Neuronal stem cell (in vitro differentiated cells): ENCODE measurements at regions not wholly inside any gene's neighbourhood (a gene's known extent, or its start where the extent isn't known, plus 50 kb on each side); places are given as distances from the start of the nearest gene placed in this dataset.
"Not testable (repeated sequence)": the region's sequence is repeated elsewhere in the genome, so short reads cannot be mapped to it uniquely, and the experiment has no call there.

ENCODE experiments used
- DNase-seq: peaks from one replicate; pipeline ENCODE4 v3.0.0-alpha.2; 2013; ENCODE audit warnings: low spot score
- H2AFZ ChIP-seq: one replicate; pipeline ENCODE4 v1.6.1; 2013; ENCODE audit warnings: mild to moderate bottlenecking, low read length, inconsistent platforms
- H2AK5ac ChIP-seq: 2 replicates; pipeline ENCODE4 v1.6.1; 2013; ENCODE audit warnings: low read depth, mild to moderate bottlenecking, inconsistent platforms, low read length, moderate library complexity, mixed read lengths
- H2BK120ac ChIP-seq: 2 replicates; pipeline ENCODE4 v1.6.1; 2013; ENCODE audit warnings: low read depth, mild to moderate bottlenecking, inconsistent platforms, low read length, moderate library complexity, mixed read lengths
- H2BK12ac ChIP-seq: one replicate; pipeline ENCODE4 v1.6.1; 2013; ENCODE audit warnings: low read length, inconsistent platforms
- H2BK15ac ChIP-seq: 2 replicates; pipeline ENCODE4 v1.6.1; 2013; ENCODE audit warnings: mild to moderate bottlenecking, low read length, inconsistent platforms, mixed read lengths
- H2BK5ac ChIP-seq: one replicate; pipeline ENCODE4 v1.6.1; 2013; ENCODE audit warnings: inconsistent platforms, mild to moderate bottlenecking, low read length, moderate library complexity
- H3K14ac ChIP-seq: one replicate; pipeline ENCODE4 v1.6.1; 2013; ENCODE audit warnings: low read length, inconsistent platforms
- H3K18ac ChIP-seq: 2 replicates; pipeline ENCODE4 v1.6.1; 2013; ENCODE audit warnings: low read length, inconsistent platforms
- H3K23ac ChIP-seq: 2 replicates; pipeline ENCODE4 v1.6.1; 2013; ENCODE audit warnings: low read depth, mild to moderate bottlenecking, mixed read lengths, low read length, inconsistent platforms; ENCODE audit not compliant: poor library complexity
- H3K27ac ChIP-seq: replicated peaks from 3 replicates; pipeline ENCODE4 v1.5.1; 2013; ENCODE audit warnings: low read length, inconsistent platforms
- H3K27me3 ChIP-seq, 3 experiments: 2 replicates each; pipeline ENCODE4 v1.6.1; 2013; ENCODE audit warnings: low read length in 3 of 3, mild to moderate bottlenecking in 2 of 3, inconsistent platforms in 1 of 3, low read depth in 1 of 3, mixed read lengths in 1 of 3, moderate library complexity in 1 of 3; ENCODE audit not compliant: control insufficient read depth in 3 of 3, insufficient read depth in 3 of 3
- H3K36me3 ChIP-seq, 2 donors: replicated peaks in 1 of 2; 2 replicates each; pipeline ENCODE4 v1.6.1; 2013; ENCODE audit warnings: low read length in 2 of 2; ENCODE audit not compliant: control insufficient read depth in 2 of 2, insufficient read depth in 2 of 2
- H3K4ac ChIP-seq: 2 replicates; pipeline ENCODE4 v1.6.1; 2013; ENCODE audit warnings: inconsistent platforms, mild to moderate bottlenecking, low read length, moderate library complexity
- H3K4me1 ChIP-seq, 2 donors: 1 replicate in 1 of 2; 2 replicates in 1 of 2; pipeline ENCODE4 v1.6.1; 2013; ENCODE audit warnings: low read length in 2 of 2, low read depth in 1 of 2; ENCODE audit not compliant: control insufficient read depth in 2 of 2, insufficient read depth in 1 of 2
- H3K4me2 ChIP-seq: one replicate; pipeline ENCODE4 v1.6.1; 2013; ENCODE audit warnings: mild to moderate bottlenecking, low read length, inconsistent platforms; ENCODE audit not compliant: insufficient read depth, poor library complexity, severe bottlenecking
- H3K4me3 ChIP-seq, 2 donors: 2 replicates each; pipeline ENCODE4 v1.5.1; 2013; ENCODE audit warnings: low read length in 2 of 2, mild to moderate bottlenecking in 2 of 2, inconsistent platforms in 1 of 2, moderate library complexity in 1 of 2
- H3K79me1 ChIP-seq: one replicate; pipeline ENCODE4 v1.6.1; 2013; ENCODE audit warnings: low read depth, mild to moderate bottlenecking, inconsistent platforms, low read length, moderate library complexity
- H3K9ac ChIP-seq: one replicate; pipeline ENCODE4 v1.6.1; 2013; ENCODE audit warnings: mild to moderate bottlenecking, low read depth, low read length, inconsistent platforms; ENCODE audit not compliant: poor library complexity
- H3K9me3 ChIP-seq, 2 donors: replicated peaks in 1 of 2; 2 replicates each; pipeline versions ENCODE3 to v1.6.1; 2013; ENCODE audit warnings: low read length in 2 of 2, mild to moderate bottlenecking in 2 of 2, inconsistent platforms in 1 of 2, low read depth in 1 of 2, mixed read lengths in 1 of 2, moderate library complexity in 1 of 2; ENCODE audit not compliant: control insufficient read depth in 2 of 2, insufficient read depth in 1 of 2
- H4K8ac ChIP-seq: one replicate; pipeline ENCODE4 v1.6.1; 2013; ENCODE audit warnings: low read depth, mild to moderate bottlenecking, inconsistent platforms, low read length, moderate library complexity
- H4K91ac ChIP-seq: one replicate; pipeline ENCODE4 v1.6.1; 2013; ENCODE audit warnings: low read length, low read depth, mild to moderate bottlenecking, inconsistent platforms; ENCODE audit not compliant: poor library complexity
- WGBS, 2 donors: extraction: QIAGEN DNeasy Blood & Tissue Kit; methylation state at CpG; one replicate each; pipeline ENCODE4 v1.1.7; 2013; ENCODE audit warnings: missing lambda C conversion rate in 2 of 2, mixed read lengths in 1 of 2; ENCODE audit not compliant: insufficient read length in 2 of 2, insufficient replicate concordance in 1 of 2; ENCODE audit errors: extremely low coverage in 2 of 2; 5-methylcytosine and 5-hydroxymethylcytosine counted together

DNA sequence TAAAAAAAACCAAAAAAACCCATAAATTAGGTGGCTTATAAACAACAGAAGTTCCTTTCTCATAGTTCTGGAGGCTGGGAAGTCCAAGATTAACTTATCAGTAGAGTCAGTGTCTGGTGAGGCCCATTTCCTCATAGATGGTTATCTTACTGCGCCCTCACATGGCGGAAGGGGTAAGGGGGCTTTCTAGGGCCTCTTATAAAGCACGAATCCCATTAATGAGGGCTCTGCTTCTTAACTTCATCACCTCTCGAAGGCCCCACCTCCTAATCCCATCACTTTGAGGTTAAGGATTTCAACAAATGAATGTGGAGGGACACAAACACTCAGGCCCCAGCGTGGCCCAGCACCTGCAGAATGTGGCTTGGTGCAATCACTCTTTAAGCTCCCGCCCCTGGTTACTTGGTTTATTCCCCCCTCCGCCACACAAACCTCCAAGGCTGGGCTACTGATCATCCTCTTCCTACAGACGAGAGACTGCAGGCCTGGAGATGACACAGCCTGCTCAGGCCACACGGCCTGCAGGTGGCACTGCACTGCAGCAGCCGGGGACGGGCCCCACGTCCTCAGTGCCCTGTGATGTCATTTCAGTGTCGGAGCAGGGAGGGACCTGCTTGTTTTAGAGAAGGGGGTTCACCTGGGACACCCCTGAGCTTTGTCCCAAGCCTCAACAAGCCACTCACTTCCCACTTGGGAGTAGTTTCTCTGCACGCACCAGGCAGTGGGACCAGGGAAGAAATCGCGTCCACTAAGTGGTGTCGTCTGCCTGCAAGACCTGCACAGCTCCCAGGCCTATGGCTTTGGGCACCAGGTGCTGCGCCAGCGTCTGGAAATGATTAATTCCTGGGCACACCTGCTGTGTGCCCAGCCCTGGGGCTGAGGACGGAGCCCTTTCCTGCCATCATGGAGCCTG lies 178.5 kb downstream of the NPIPB11 start:
- H2AFZ ChIP-seq, result peak overlapping the region; percentile 75
- not testable (repeated sequence) for H2BK12ac ChIP-seq, H2BK5ac ChIP-seq, DNase-seq, H3K9me3 ChIP-seq, H3K9ac ChIP-seq, H3K27ac ChIP-seq, H3K14ac ChIP-seq, H3K4ac ChIP-seq, H4K91ac ChIP-seq, H2BK120ac ChIP-seq, H4K8ac ChIP-seq, H3K4me3 ChIP-seq, H3K4me1 ChIP-seq, H3K23ac ChIP-seq, H2BK15ac ChIP-seq, H3K27me3 ChIP-seq, H3K36me3 ChIP-seq, H3K4me2 ChIP-seq, H3K79me1 ChIP-seq, H2AK5ac ChIP-seq
- no CpG with 5 or more reads among the region's 20 CpGs for WGBS, 2 donors
- H3K18ac ChIP-seq, result peak overlapping the region; percentile 52

DNA sequence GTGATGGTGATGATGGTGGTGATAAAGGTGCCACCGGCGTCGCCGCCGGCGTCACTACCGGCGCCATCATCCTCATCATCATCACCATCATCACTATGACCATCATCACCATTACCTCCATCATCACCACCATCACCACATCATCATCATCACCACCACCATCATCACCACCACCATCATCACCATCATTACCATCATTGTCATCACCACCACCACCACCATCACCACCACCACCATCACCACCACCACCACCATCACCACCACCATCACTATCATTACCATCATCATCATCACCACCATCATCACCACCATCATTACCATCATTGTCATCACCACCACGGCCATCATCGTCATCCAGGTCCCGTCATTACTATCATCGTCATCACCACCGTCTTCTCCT lies 179.7 kb downstream of the NPIPB11 start:
- no peak overlapping the region for H4K8ac ChIP-seq
- H3K9me3 ChIP-seq, result no peaks in the 10 kb centered on the region
- H3K36me3 ChIP-seq, result no peaks in the 10 kb centered on the region
- H2BK12ac ChIP-seq, result no peak overlapping the region
- H3K4me1 ChIP-seq, result peaks cover 3 to 8% of the 10 kb centered on the region in 2 donors
- H3K18ac ChIP-seq, result no peak overlapping the region
- WGBS, 2 donors, result no CpG with 5 or more reads among the region's 13 CpGs
- DNase-seq, result no peak
- H3K9ac ChIP-seq, result peak overlapping the region; percentile 30
- H2BK5ac ChIP-seq, result no peak overlapping the region
- H3K4ac ChIP-seq, result no peak overlapping the region
- H3K79me1 ChIP-seq, result no peaks in the 10 kb centered on the region
- no peak overlapping the region for H2AK5ac ChIP-seq
- no peaks in the 10 kb centered on the region for H3K27me3 ChIP-seq
- no peak overlapping the region for H2BK15ac ChIP-seq
- no peak overlapping the region for H3K27ac ChIP-seq
- H3K23ac ChIP-seq, result no peak overlapping the region
- H3K4me2 ChIP-seq, result no peak overlapping the region
- H3K14ac ChIP-seq, result no peak overlapping the region
- no peak overlapping the region for H3K4me3 ChIP-seq
- no peak overlapping the region for H2AFZ ChIP-seq
- no peak overlapping the region for H4K91ac ChIP-seq
- no peak overlapping the region for H2BK120ac ChIP-seq

DNA sequence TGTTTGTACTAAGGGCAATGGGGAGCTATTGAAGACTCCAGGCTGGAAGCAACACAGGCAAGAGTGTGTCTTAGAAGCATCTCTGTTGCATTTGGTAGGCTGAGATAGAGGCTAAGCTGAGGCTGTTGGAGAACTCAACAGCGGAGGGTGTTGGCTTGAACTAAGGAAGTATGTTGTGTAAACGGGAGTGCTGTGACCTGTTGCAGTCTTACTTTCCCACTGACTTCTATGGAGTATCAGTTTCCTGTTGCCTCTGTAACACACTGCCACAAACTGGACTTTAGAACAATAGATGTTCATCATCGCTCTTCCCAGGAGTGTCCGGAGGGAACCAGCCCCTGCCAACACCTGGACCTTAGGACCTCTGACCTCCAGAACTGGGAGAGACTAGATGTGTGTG lies 181.8 kb downstream of the NPIPB11 start:
- H2BK15ac ChIP-seq, H4K91ac ChIP-seq, H4K8ac ChIP-seq, H3K9me3 ChIP-seq, H3K79me1 ChIP-seq, H3K4me1 ChIP-seq, H2AK5ac ChIP-seq, H3K27me3 ChIP-seq, H2AFZ ChIP-seq, DNase-seq, H3K4me2 ChIP-seq, H3K4ac ChIP-seq, H2BK5ac ChIP-seq, H3K23ac ChIP-seq, H2BK12ac ChIP-seq, H3K4me3 ChIP-seq, H3K14ac ChIP-seq, H3K27ac ChIP-seq, H3K36me3 ChIP-seq, H3K9ac ChIP-seq, H2BK120ac ChIP-seq, H3K18ac ChIP-seq: not testable (repeated sequence)
- WGBS, 2 donors, result no CpG with 5 or more reads among the region's 4 CpGs

DNA sequence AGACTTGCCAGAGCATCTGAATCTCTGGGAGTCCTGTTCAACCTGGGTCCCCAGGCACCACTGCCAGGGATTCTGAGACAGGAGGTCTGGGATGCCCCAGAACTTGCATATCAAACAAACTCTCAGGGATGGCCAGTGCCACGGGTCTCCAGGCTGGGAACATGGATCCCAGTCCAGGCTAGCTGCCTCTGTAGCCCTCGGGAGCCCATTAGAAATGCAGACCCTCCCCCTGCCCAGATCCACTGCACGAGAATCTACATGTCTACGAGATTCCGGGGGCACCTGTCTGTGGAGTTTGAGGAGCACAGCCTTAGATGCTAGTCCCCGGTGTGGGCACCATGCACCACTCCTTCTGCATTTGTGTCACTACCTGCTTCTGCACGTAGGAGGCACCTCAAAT lies 183.9 kb downstream of the NPIPB11 start:
- not testable (repeated sequence) for H3K4me3 ChIP-seq, H4K91ac ChIP-seq, H3K27ac ChIP-seq, H3K79me1 ChIP-seq, H2AK5ac ChIP-seq, H3K4me2 ChIP-seq, H3K23ac ChIP-seq, H3K9ac ChIP-seq, H3K9me3 ChIP-seq, H3K18ac ChIP-seq, H3K14ac ChIP-seq, H3K4me1 ChIP-seq, H3K4ac ChIP-seq, H2BK5ac ChIP-seq, H4K8ac ChIP-seq, H2BK120ac ChIP-seq, H2BK12ac ChIP-seq, H2AFZ ChIP-seq, H2BK15ac ChIP-seq, H3K36me3 ChIP-seq, DNase-seq, H3K27me3 ChIP-seq
- no CpG with 5 or more reads among the region's 7 CpGs for WGBS, 2 donors
